ENCODE measurements at regions not wholly inside any gene's neighbourhood (a gene's known extent, or its start where the extent isn't known, plus 50 kb on each side); places are given as distances from the start of the nearest gene placed in this dataset.

- H2BK120ac ChIP-seq (ENCODE audit: low read depth, low read length, poor library complexity, severe bottlenecking), result no peak overlapping the region
- no peak for TF ChIP-seq CTCF (conservative IDR thresholded peaks at IDR 0.05)
- no peak overlapping the region for H3K56ac ChIP-seq (ENCODE audit: insufficient read length, low read depth, low read length)
- Mint-ChIP-seq H3K36me3 (ENCODE audit: insufficient read depth in 1 of 3, low read depth in 3 of 3) (no peaks in the 10 kb centered on the region), H3K27ac (no peak overlapping the region; a peak in 1 of 7 replicates), H3K9me3 (no peaks in the 10 kb centered on the region), H3K4me1 (peaks cover 5 to 9% of the 10 kb centered on the region in 2 experiments), H3K4me3 (no peak overlapping the region), H3K27me3 (ENCODE audit: low read depth) (no peaks in the 10 kb centered on the region)
- H2BK5ac ChIP-seq (ENCODE audit: insufficient read length, low read length), result no peak overlapping the region
- H3K23me2 ChIP-seq (ENCODE audit: insufficient read length, low read depth, low read length, poor library complexity, severe bottlenecking), result no peaks in the 10 kb centered on the region
- no peak overlapping the region for H2BK12ac ChIP-seq (ENCODE audit: insufficient read length, low read depth, low read length)
- no CpG with 5 or more reads among the region's 1 CpG for WGBS (ENCODE audit: extremely low coverage, insufficient read length, low lambda C conversion rate)
- H3K4me2 ChIP-seq (ENCODE audit: insufficient read depth, insufficient read length, low read length), result no peak overlapping the region
- H3K23ac ChIP-seq (ENCODE audit: insufficient read length, low read depth, low read length), result no peak overlapping the region
- H3K27ac ChIP-seq (ENCODE audit: insufficient read length, low read depth, low read length), result no peak overlapping the region
- no peak overlapping the region for H3K4ac ChIP-seq (ENCODE audit: low read depth, low read length)
- no peak overlapping the region for H2AK5ac ChIP-seq (ENCODE audit: insufficient read length, low read length)
- H4K20me1 ChIP-seq (ENCODE audit: control insufficient read depth, insufficient read depth, insufficient read length), result no peaks in the 10 kb centered on the region
- H3T11ph ChIP-seq (ENCODE audit: low read length), result no peak overlapping the region
- no peak overlapping the region for H4K91ac ChIP-seq (ENCODE audit: insufficient read length, low read depth, low read length)
- H3K18ac ChIP-seq (ENCODE audit: insufficient read length, low read depth, low read length), result no peak overlapping the region
- no peak overlapping the region for H4K5ac ChIP-seq (ENCODE audit: insufficient read length, low read depth, low read length)
- H2BK15ac ChIP-seq (ENCODE audit: low read depth, low read length), result no peak overlapping the region
- DNase-seq, result no peak
- no peak overlapping the region for H2AFZ ChIP-seq (ENCODE audit: low read length)
- no peaks in the 10 kb centered on the region for H3K9me3 ChIP-seq (ENCODE audit: control insufficient read depth, low read depth, low read length)
- H3K79me2 ChIP-seq (ENCODE audit: insufficient read depth, low read length), result no peaks in the 10 kb centered on the region
- no peaks in the 10 kb centered on the region for H3K27me3 ChIP-seq (ENCODE audit: insufficient read depth, low read length)
- no peak overlapping the region for H4K8ac ChIP-seq (replicated peaks; ENCODE audit: insufficient read length, low read depth, low read length)
- H3K9ac ChIP-seq (ENCODE audit: extremely low read depth, insufficient read length, low read length), result no peak overlapping the region
- no peaks in the 10 kb centered on the region for H3K79me1 ChIP-seq (ENCODE audit: insufficient read depth, low read depth, low read length, poor library complexity, severe bottlenecking)
- H2BK20ac ChIP-seq (ENCODE audit: low read depth, low read length, poor library complexity, severe bottlenecking), result no peak overlapping the region
- H3K4me1 ChIP-seq (ENCODE audit: insufficient read depth, low read length), result peaks cover 3% of the 10 kb centered on the region; the same call in 1 of the 2 replicates
- no peak overlapping the region for H3K14ac ChIP-seq (ENCODE audit: insufficient read depth, low read length)
These were observed 144.2 kb upstream of the STEAP4 start for GRCh38 chr7:88450874-88451273.
